K562 (cell line): ENCODE measurements at regions not wholly inside any gene's neighbourhood (a gene's known extent, or its start where the extent isn't known, plus 50 kb on each side); places are given as distances from the start of the nearest gene placed in this dataset.

ENCODE experiments used
- ASH1L ChIP-seq: fragments of 450-650 bp; IDR thresholded peaks from 2 replicates; pipeline ENCODE4 v1.6.1; 2018; ENCODE audit warnings: borderline replicate concordance, mild to moderate bottlenecking, low read depth; ENCODE audit not compliant: partially characterized antibody
- EP300 ChIP-seq: IDR thresholded peaks from 2 replicates; pipeline ENCODE4 v1.6.1; 2012; ENCODE audit warnings: low read length, improper control_type of control experiment
- POLR2AphosphoS5 ChIP-seq: IDR thresholded peaks from 2 replicates; pipeline ENCODE4 v1.6.1; 2011; ENCODE audit warnings: mild to moderate bottlenecking, low read depth, low read length, moderate library complexity; ENCODE audit not compliant: control insufficient read depth, insufficient read depth
- SRSF1 ChIP-seq: fragments of 200-400 bp; formaldehyde crosslinking; IDR thresholded peaks from 2 replicates; pipeline ENCODE4 v1.6.1; 2017; ENCODE audit warnings: mild to moderate bottlenecking, low read depth, low read length, moderate library complexity
- TAF15 ChIP-seq: fragments of 200-400 bp; formaldehyde crosslinking; IDR thresholded peaks from 2 replicates; pipeline ENCODE4 v1.6.1; 2017; ENCODE audit warnings: mild to moderate bottlenecking, low read depth, low read length, moderate library complexity

DNA sequence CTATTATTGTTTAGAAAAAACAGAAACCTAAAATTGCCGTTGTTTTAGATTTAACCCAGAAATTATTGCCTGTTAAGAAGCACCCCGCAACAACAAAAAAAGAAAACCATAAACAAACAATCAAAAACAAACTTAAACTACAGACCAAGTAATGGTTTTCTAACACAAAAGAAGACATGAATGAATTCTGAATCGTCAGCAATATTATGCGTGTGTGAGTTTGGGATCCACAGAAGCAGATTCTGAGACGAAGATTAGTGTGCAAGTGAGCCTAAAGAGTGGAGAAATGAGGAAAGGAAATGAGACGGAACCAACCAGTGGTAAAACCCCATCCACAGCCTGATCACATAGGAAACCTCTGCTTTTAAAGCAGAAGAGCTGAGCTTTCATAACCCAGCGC, 1514.9 kb upstream of the PIK3C3 start:
- TF ChIP-seq ASH1L: no peak
- TF ChIP-seq EP300: no peak
- TF ChIP-seq POLR2AphosphoS5: no peak
- no peak for TF ChIP-seq SRSF1
- TF ChIP-seq TAF15: no peak
